GM19193 (cell line): ENCODE measurements at regions not wholly inside any gene's neighbourhood (a gene's known extent, or its start where the extent isn't known, plus 50 kb on each side); places are given as distances from the start of the nearest gene placed in this dataset.

Experiments
- POLR2A ChIP-seq: IDR thresholded peaks from 4 replicates; pipeline ENCODE4 v1.6.1; 2011; ENCODE audit not compliant: insufficient read depth, insufficient read length; ENCODE audit errors: extremely low read depth

DNA sequence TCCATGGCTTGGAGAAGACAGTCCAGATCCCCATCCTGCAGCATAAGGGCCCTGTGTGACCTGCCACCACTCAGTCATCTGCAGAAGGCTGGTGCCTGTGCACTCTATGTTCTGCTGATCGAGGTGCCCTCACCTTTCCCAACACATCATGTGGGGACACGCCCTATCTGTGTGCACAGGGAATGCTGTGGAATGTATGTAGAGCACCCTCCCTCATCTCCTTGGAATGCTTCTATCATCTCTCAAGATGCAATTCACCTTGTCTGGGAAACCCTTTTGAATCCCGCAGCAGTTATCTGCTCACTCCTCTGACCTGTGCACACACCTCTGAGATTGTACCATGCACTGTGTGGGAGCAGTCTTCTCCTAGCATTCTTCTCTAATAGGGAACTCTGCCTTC lies 207.2 kb upstream of the SSTR4 start:
- no peak for TF ChIP-seq POLR2A

DNA sequence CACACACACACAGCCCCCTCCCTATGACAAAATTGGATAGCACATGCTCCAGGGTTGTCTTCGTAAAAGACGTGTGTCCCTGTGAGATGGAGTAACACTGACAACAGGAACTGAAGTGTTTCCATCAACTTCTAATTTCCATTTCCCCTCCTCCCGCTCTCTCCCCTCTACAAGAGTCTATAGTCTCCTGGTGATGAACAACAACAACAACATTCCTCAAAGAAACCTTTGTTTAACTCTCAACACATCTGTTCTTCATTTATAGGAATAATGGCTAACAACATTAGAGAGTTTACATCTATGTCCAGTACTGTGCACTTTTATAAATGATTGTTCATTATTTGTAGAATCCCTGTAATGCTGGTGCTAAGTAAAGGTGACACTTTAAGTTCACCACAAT lies 205.8 kb upstream of the SSTR4 start:
- no peak for TF ChIP-seq POLR2A

DNA sequence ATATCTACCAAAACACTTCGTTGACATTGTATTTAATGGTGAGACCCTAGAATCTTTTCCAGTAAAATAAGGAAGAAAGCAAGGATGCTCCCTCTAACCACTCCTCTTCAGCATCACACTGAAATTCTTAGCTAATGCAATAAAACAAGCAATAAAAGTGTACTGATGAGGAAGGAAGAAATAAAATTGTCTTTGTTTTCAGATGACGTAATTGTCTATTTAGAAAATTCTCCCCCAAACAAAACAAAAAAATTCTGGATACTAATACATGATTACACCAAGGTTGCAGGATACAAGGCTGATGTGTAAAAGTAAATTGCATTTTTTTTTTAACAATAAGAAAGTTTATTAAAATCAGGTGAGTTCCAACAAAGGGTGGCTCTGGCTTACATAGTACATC lies 205.0 kb upstream of the SSTR4 start:
- no peak for TF ChIP-seq POLR2A

- TF ChIP-seq POLR2A, result no peak
Measured at GRCh38 chr20:22833851-22834250, 201.3 kb upstream of the SSTR4 start.

GRCh38 chr20:22834651-22835256 lies 200.4 kb upstream of the SSTR4 start:
- TF ChIP-seq POLR2A, result no peak

DNA sequence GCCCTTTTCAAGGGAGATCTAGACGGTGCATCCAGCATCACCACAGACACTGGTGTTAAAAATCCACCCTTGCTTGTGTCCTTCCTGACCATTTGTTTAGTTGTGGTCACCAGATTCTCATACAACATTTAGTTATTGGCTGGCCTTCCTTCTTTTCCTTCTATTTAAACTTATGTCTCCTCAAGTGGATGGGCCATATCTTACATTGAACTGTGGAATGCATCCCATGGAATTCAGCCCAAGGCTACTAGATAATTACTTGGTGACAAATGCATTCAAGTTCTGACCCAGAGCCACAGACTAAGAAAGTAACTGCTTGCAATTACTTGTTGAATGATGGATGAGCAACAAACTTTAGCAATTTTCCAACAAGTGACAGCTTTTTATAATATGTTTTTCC lies 198.9 kb upstream of the SSTR4 start:
- TF ChIP-seq POLR2A, result no peak

GRCh38 chr20:22836877-22837276 lies 198.2 kb upstream of the SSTR4 start:
- no peak for TF ChIP-seq POLR2A

DNA sequence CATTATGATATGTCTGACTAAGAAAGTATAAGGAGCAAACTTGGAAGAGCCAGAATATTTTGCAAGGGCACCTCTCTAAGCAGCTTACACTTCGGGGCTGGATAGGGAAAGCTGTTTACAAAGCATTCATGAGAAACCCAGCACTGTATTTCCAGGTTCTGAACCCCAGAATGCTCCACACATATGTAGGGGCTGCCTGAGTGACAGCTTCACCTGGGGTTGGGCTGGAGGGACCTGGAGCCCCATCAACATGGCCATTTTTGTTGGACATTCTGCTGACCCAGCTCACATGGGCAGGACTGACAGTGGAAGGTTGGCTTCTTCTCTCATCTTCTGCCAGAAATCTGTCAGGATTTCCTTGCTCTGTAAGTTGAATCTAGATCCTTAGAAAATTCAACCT lies 197.1 kb upstream of the SSTR4 start:
- no peak for TF ChIP-seq POLR2A

DNA sequence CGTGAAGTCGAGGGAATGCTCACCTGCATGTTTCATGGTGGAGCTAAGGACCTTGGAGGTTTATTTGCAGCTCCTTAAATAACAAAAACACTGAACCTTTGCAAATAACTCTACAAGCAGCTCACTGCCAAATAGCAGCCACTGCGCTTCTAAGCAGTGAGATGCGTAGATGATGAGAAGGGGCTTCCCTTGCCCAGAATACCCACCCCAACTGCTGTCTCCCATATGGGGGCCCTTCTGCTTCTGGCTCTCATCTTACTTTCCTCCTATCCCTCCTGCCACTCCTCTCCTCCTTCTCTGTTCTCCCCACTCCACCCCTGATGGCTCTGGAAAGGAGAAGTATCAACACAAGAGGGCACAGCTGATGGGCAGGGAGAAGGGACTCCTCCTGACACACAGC lies 193.3 kb upstream of the SSTR4 start:
- TF ChIP-seq POLR2A, result no peak

DNA sequence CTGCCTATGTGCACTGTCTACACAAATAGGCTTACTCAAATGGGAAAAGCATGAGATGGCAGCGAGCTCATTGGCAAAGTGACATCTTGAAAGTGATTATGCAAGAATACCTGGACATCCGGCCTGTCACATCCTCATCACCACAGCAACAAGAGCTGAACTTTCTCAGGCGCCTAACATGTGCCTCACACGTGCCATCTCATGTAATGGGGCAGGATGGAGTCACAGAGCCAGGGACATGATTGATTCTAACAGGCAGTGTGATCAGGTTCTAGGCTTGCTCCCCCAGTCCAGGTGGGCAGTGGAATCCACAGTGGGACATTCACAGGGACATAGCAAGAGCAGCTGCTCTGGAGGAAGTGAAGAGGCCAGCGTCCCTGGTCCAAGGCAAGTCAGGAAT lies 192.3 kb upstream of the SSTR4 start:
- no peak for TF ChIP-seq POLR2A

GRCh38 chr20:22844959-22845358 lies 190.2 kb upstream of the SSTR4 start:
- TF ChIP-seq POLR2A, result no peak

DNA sequence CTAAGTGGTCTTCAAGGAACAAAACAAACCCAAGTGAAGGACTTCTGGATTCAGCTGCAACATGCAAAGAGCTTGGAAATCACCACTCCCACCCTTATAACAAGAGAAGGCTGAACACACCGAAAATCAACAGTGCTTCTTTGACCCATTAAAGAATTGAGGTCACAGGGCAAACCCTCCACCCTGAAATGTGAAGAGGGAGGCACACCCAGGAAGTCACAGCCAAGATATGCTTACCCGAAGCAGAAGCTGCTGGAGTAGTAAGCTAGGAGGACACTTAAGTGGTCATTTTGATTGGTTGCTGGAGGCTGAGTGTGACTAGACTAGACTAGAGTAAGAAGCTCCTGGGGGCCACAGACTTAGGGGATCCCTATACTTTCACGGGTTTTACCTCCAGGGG lies 188.2 kb upstream of the SSTR4 start:
- no peak for TF ChIP-seq POLR2A

DNA sequence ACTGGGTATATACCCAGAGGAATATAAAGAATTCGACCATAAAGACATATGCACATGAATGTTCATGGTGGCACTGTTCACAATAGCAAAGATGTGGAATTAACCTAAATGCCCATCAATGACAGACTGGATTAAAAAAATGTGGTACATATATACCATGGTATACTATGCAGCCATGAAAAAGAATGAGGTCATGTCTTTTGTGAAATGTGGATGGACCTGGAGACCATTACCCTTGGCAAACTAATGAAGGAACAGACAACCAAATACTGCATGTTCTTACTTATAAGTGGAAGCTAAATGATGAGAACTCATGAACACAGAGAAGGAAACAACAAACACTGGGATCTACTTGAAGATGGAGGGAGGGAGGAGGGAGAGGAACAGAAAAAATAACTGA lies 186.7 kb upstream of the SSTR4 start:
- no peak for TF ChIP-seq POLR2A

GRCh38 chr20:22861231-22861980 lies 173.7 kb upstream of the SSTR4 start:
- no peak for TF ChIP-seq POLR2A

DNA sequence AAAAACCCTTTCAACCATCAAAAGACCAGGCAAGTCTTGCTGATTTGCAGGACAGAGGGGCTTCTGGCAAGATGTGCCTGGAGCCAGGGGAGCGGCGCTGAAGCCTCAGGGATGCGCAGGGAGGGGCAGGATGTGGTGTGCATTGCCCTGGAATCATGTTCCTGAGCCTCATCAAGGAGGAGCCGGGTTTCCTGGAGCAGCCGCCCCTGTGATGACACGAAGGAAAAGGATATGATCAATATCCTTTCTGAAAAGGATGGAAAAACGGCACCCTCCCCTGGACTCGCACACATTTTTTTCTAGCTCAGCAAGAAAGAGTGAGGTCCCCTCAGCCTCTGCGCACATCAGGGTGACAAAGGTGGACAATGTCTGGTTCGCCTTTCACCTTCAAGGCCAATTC lies 173.1 kb upstream of the SSTR4 start:
- TF ChIP-seq POLR2A, result no peak

DNA sequence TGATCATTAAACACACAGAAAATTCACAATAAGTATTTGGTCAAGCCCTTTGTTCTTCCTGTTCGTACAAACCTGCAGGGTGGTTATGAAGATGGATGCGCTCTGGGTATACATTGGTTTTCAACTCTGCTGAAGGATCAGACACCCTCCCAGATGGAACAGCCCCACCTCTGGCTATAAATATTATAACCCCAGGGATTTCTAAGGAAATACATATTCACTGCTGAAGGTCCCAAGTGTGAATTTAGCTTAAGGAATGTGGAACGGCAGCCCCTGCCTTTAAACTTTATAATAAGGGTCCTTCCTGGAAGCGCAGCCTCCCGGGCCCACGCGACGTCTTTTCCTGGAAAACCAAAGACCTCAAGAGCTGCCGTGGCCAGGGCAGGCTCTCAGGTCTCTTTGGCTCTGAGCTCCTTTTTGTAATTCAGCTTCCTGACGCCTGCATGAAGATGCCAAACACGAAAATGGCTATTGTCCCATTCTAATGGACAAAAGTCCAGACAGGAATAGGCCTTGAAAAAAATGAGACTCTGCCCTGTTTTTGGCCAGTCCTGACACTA lies 172.4 kb upstream of the SSTR4 start:
- TF ChIP-seq POLR2A, result no peak

- no peak for TF ChIP-seq POLR2A
Measured at GRCh38 chr20:22863826-22864225, 171.3 kb upstream of the SSTR4 start.

GRCh38 chr20:22866812-22867341 lies 168.2 kb upstream of the SSTR4 start:
- no peak for TF ChIP-seq POLR2A
